Liver (tissue), 3 donors: ENCODE measurements at regions not wholly inside any gene's neighbourhood (a gene's known extent, or its start where the extent isn't known, plus 50 kb on each side); places are given as distances from the start of the nearest gene placed in this dataset.

Source experiments
- FOXA1 ChIP-seq: IDR thresholded peaks from 2 replicates; pipeline ENCODE4 v1.6.1; 2016; ENCODE audit warnings: antibody characterized with exemption
- FOXA2 ChIP-seq: IDR thresholded peaks from 2 replicates; pipeline ENCODE4 v1.6.1; 2016; ENCODE audit warnings: antibody characterized with exemption
- GABPA ChIP-seq, 2 donors: IDR thresholded peaks in 1 of 2; conservative IDR thresholded peaks in 1 of 2; 2 replicates each; pipeline ENCODE4 v1.6.1; 2016; ENCODE audit warnings: antibody characterized with exemption in 2 of 2, mild to moderate bottlenecking in 1 of 2, moderate library complexity in 1 of 2
- JUND ChIP-seq, 2 donors: IDR thresholded peaks; 2 replicates each; pipeline ENCODE4 v1.6.1; 2016; ENCODE audit warnings: antibody characterized with exemption in 2 of 2
- NR2F2 ChIP-seq: IDR thresholded peaks from 2 replicates; pipeline ENCODE4 v1.6.1; 2016; ENCODE audit warnings: antibody characterized with exemption
- RAD21 ChIP-seq, 2 donors: IDR thresholded peaks; 2 replicates each; pipeline ENCODE4 v1.6.1; 2016; ENCODE audit warnings: antibody characterized with exemption in 2 of 2, mild to moderate bottlenecking in 2 of 2
- SP1 ChIP-seq: IDR thresholded peaks from 2 replicates; pipeline ENCODE4 v1.6.1; 2018; ENCODE audit warnings: antibody characterized with exemption, mild to moderate bottlenecking
- TAF1 ChIP-seq: conservative IDR thresholded peaks from 2 replicates; pipeline ENCODE4 v1.6.1; 2016; ENCODE audit warnings: antibody characterized with exemption, mild to moderate bottlenecking
- YY1 ChIP-seq: IDR thresholded peaks from 2 replicates; pipeline ENCODE4 v1.6.1; 2016; ENCODE audit warnings: antibody characterized with exemption, mild to moderate bottlenecking
- TF ChIP-seq, protein P1 (sequence below): fragments of 150-350 bp; IDR thresholded peaks from 2 replicates; pipeline ENCODE4 v1.5.1; 2017; ENCODE audit warnings: improper control_type of control experiment, low read depth, low read length; ENCODE audit not compliant: missing input control
- TF ChIP-seq, protein P2 (sequence below): IDR thresholded peaks from 2 replicates; pipeline ENCODE4 v1.6.1; 2016; ENCODE audit warnings: antibody characterized with exemption, mild to moderate bottlenecking
- TF ChIP-seq, protein P3 (sequence below): IDR thresholded peaks from 2 replicates; pipeline ENCODE4 v1.6.1; 2016; ENCODE audit warnings: antibody characterized with exemption
- TF ChIP-seq, protein P4 (sequence below): IDR thresholded peaks from 2 replicates; pipeline ENCODE4 v1.6.1; 2016; ENCODE audit warnings: antibody characterized with exemption
- TF ChIP-seq, protein P5 (sequence below): IDR thresholded peaks from 2 replicates; pipeline ENCODE4 v1.6.1; 2016; ENCODE audit warnings: antibody characterized with exemption
- donor health status: healthy.
- donor health status: healthy.

DNA sequence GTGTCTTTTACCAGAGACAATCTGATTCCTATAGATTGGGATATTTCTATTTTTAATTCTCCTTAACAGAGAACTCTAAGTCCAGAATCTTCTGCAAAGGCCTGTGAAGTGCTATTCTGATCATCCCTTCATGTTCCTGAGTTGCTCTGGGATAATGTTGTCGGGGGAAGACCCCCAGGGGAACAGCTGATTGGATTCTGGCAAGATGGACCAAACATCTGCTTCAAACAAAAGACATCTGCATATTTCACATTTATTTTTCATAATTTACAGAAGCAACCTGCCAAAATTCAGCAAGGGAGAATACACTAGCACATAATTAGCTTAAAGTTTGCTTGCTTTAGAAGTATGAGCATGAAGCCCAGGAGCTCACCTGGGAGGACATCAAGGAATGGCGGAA lies 116.0 kb upstream of the ETAA1 start:
- TF ChIP-seq, protein P1, sequence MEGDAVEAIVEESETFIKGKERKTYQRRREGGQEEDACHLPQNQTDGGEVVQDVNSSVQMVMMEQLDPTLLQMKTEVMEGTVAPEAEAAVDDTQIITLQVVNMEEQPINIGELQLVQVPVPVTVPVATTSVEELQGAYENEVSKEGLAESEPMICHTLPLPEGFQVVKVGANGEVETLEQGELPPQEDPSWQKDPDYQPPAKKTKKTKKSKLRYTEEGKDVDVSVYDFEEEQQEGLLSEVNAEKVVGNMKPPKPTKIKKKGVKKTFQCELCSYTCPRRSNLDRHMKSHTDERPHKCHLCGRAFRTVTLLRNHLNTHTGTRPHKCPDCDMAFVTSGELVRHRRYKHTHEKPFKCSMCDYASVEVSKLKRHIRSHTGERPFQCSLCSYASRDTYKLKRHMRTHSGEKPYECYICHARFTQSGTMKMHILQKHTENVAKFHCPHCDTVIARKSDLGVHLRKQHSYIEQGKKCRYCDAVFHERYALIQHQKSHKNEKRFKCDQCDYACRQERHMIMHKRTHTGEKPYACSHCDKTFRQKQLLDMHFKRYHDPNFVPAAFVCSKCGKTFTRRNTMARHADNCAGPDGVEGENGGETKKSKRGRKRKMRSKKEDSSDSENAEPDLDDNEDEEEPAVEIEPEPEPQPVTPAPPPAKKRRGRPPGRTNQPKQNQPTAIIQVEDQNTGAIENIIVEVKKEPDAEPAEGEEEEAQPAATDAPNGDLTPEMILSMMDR = no peak
- TF ChIP-seq, protein P2, sequence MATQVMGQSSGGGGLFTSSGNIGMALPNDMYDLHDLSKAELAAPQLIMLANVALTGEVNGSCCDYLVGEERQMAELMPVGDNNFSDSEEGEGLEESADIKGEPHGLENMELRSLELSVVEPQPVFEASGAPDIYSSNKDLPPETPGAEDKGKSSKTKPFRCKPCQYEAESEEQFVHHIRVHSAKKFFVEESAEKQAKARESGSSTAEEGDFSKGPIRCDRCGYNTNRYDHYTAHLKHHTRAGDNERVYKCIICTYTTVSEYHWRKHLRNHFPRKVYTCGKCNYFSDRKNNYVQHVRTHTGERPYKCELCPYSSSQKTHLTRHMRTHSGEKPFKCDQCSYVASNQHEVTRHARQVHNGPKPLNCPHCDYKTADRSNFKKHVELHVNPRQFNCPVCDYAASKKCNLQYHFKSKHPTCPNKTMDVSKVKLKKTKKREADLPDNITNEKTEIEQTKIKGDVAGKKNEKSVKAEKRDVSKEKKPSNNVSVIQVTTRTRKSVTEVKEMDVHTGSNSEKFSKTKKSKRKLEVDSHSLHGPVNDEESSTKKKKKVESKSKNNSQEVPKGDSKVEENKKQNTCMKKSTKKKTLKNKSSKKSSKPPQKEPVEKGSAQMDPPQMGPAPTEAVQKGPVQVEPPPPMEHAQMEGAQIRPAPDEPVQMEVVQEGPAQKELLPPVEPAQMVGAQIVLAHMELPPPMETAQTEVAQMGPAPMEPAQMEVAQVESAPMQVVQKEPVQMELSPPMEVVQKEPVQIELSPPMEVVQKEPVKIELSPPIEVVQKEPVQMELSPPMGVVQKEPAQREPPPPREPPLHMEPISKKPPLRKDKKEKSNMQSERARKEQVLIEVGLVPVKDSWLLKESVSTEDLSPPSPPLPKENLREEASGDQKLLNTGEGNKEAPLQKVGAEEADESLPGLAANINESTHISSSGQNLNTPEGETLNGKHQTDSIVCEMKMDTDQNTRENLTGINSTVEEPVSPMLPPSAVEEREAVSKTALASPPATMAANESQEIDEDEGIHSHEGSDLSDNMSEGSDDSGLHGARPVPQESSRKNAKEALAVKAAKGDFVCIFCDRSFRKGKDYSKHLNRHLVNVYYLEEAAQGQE = no peak
- no peak for TF ChIP-seq NR2F2
- TF ChIP-seq, protein P3, sequence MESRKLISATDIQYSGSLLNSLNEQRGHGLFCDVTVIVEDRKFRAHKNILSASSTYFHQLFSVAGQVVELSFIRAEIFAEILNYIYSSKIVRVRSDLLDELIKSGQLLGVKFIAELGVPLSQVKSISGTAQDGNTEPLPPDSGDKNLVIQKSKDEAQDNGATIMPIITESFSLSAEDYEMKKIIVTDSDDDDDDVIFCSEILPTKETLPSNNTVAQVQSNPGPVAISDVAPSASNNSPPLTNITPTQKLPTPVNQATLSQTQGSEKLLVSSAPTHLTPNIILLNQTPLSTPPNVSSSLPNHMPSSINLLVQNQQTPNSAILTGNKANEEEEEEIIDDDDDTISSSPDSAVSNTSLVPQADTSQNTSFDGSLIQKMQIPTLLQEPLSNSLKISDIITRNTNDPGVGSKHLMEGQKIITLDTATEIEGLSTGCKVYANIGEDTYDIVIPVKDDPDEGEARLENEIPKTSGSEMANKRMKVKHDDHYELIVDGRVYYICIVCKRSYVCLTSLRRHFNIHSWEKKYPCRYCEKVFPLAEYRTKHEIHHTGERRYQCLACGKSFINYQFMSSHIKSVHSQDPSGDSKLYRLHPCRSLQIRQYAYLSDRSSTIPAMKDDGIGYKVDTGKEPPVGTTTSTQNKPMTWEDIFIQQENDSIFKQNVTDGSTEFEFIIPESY = no peak
- no peak for TF ChIP-seq TAF1
- TF ChIP-seq JUND (IDR thresholded peaks at IDR 0.05) = no peak
- no peak for TF ChIP-seq FOXA1
- no peak for TF ChIP-seq SP1
- TF ChIP-seq, protein P4, sequence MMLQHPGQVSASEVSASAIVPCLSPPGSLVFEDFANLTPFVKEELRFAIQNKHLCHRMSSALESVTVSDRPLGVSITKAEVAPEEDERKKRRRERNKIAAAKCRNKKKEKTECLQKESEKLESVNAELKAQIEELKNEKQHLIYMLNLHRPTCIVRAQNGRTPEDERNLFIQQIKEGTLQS = no peak
- TF ChIP-seq YY1 = no peak
- TF ChIP-seq RAD21 (IDR thresholded peaks at IDR 0.05) = no peak
- no peak for TF ChIP-seq GABPA (IDR thresholded peaks at IDR 0.05 in 1 of 2, conservative IDR thresholded peaks at IDR 0.05 in 1 of 2)
- TF ChIP-seq, protein P5, sequence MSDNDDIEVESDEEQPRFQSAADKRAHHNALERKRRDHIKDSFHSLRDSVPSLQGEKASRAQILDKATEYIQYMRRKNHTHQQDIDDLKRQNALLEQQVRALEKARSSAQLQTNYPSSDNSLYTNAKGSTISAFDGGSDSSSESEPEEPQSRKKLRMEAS = no peak
- TF ChIP-seq FOXA2 = no peak
